D721Med (cell line): ENCODE measurements at regions not wholly inside any gene's neighbourhood (a gene's known extent, or its start where the extent isn't known, plus 50 kb on each side); places are given as distances from the start of the nearest gene placed in this dataset.

Source experiments
- DNase-seq: peaks from one replicate; pipeline ENCODE4 v3.0.0; 2011; ENCODE audit warnings: low spot score; ENCODE audit not compliant: insufficient read length
- FAIRE-seq: peaks from 2 replicates; lab custom pipeline; 2011; peaks lifted over from hg19 to GRCh38; lab: Jason Lieb, UNC
- TF ChIP-seq, protein P1 (sequence below): IDR thresholded peaks from 2 replicates; pipeline ENCODE4 v1.5.1; 2012; ENCODE audit warnings: mild to moderate bottlenecking, control low read depth; ENCODE audit not compliant: insufficient read depth; ENCODE audit errors: missing control alignments

DNA sequence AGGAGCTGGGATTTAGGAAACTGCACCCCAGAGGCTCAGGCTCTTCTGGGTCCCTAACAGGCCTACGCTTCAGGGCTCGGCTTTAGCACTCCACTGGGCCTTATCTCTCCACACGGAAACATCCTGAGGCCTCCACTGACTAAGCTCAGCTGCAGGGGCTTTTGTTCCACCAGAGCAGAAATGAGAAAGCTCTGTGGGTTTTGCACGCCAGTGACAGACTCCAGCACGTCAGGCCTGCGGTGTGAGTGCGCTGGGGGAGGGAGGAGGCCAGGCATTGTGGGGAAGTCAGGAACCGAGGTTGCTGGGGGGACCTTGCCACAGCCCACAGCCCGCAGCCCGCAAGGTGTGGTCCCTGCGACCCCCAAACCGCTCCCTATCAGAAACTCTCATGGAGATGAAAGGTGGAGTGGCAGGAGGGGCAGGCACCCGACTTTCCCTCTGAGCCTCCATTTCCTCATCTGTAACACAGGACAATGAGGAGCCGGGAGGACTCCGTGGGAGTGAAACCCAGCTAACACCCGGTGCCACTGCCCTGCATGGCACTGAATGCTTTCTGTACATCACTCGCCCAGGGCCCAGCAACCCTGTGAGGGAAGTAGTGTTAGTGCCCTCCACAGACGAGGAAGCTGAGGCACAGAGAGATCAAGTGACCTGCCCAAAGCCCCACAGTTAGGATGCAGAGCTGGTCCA is 106.5 kb downstream of the TPRA1 start:
- FAIRE-seq (no peak), DNase-seq (no peak)
- TF ChIP-seq, protein P1, sequence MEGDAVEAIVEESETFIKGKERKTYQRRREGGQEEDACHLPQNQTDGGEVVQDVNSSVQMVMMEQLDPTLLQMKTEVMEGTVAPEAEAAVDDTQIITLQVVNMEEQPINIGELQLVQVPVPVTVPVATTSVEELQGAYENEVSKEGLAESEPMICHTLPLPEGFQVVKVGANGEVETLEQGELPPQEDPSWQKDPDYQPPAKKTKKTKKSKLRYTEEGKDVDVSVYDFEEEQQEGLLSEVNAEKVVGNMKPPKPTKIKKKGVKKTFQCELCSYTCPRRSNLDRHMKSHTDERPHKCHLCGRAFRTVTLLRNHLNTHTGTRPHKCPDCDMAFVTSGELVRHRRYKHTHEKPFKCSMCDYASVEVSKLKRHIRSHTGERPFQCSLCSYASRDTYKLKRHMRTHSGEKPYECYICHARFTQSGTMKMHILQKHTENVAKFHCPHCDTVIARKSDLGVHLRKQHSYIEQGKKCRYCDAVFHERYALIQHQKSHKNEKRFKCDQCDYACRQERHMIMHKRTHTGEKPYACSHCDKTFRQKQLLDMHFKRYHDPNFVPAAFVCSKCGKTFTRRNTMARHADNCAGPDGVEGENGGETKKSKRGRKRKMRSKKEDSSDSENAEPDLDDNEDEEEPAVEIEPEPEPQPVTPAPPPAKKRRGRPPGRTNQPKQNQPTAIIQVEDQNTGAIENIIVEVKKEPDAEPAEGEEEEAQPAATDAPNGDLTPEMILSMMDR, result no peak

DNA sequence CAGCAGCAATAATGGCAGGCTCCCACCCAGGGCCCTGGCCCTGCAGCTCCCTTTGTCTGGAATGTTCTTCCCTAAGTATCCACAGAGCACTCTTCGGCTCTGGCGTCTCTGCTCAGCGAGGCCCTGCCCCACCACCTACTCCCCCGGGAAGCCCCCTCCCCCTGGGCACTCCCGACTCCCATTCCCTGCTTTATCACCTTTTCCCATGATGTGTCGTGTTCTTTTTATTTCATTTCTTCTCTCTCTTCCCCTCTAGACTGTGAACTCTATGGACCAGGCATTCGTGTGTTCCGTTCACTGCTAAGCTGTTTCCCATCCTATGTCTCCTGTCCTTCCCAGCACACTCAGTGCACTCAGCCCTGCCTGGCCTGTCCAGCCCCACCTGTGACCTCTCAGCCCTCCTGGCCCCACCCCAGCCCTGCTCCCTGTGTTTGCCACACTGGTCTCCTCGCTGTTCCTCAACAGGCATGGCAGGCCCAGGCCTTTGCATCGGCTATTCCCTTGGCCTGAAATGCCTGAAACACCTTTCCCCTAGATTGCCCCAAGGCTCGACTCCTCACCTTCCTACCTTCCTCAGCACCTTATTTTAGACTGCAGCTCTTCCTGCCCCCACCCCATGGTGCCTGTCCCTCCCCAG is 107.4 kb downstream of the TPRA1 start:
- no peak for FAIRE-seq
- TF ChIP-seq, protein P1, result no peak
- no peak for DNase-seq

DNA sequence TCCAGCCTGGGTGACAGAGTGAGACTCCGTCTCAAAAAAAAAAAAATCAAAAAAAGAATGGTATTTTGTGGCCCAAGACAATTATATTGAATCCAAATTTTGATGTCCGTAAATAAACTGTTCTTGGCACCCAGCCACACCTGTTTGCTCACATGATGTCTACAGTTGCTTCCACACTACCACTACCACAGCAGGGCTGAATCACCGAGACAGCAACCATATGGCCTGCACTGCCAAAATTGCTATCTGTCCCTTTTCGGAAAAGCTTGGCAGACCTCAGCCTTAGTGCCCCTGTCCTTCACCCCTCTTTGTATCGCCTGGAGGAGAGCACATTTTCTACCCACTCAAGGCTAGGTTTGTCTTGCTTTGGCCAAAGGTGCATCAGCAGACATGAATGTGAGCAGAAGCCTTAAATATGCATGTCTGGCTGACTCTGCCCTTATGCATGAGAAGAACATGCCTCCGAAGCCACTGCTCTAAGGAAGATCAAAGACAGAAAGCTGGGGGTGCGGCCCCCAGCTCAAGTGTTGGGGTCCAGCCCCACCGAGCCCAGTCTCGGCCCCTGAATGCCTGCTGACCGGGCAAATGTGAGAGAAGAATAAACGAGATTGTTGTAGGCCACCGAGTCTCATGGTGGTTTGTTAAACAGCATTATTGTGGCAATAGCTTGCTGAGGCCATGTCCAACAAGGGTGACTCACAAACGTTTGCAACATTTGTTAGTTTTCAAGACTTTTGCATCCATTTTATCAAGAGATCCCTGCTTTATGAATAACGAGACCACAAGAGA is 108.1 kb downstream of the TPRA1 start:
- TF ChIP-seq, protein P1, result no peak
- DNase-seq, result no peak
- no peak for FAIRE-seq

DNA sequence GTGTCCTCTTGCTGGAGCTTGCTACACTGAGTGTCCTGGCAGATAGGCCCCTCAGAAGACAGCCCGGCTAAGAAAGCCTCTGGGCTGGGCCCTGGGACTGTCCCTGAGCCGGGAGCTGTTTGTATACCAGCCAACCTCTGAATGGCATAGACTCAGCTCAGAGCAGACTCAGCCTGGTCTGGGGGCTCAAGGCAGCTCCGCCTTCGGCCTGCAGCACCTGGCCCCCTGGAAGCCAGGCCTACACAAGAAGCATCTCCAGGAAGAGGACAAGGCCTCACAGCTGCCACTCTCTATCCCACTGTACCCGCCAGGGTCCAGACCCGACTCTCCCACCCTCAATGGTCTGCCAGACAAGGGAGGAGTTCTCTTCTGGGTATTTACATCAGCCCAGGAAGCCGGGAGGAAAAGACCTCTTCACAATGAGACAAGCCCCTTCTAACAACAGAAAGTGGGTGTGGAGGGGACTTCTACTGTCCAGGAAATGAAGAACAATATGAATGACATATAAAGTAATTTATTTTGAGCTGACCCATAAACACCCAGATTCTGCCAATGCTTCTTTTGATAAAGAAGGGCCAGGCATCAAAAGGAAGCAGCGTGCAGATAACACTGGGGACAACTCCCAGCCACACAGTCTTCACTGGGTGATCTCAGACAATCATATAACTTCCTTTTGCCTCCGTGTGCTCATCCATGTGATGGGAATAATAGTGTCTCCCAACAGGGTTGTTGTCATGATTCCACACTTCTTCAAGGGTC is 110.2 kb downstream of the TPRA1 start:
- no peak for DNase-seq
- TF ChIP-seq, protein P1, result no peak
- FAIRE-seq, result no peak

DNA sequence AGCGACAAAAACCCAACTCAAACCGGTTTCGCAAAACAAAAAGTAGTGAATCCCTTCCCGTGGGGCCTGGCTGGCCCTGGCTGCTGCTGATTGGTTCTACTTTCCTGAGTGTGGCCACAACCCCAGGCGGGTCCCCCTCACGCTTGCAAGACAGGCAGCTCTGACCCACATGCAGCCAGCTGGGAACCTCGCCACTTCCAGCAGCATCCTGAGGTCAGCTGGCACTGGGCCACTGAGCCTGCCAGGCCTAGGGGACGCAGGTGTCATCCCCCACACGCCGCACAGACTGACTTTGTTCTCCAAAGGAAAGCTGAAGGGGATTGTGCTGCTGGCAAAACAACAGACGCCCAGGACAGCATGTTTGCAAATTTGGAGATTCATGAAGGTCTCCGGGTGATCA is 111.1 kb downstream of the TPRA1 start:
- DNase-seq, result no peak
- TF ChIP-seq, protein P1, result no peak
- no peak for FAIRE-seq

DNA sequence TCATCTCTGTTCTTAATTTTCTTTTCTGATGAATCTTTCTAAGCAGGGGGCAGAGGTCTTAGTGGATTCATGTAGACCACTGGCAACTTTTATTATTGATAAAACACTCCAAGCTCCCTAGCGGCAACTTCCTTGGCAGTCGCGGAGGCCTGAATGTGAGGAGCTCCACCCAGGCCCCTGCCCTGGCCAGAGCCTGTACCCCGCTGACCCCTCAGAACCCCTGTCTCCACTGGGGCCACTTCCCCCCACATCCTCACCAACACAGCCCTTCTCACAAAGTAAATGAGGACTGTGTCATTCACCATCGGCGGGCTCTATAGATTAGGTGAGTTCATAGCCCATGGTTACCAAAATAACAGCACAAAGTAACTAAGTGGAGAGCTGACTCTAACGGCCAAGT is 111.6 kb downstream of the TPRA1 start:
- DNase-seq (no peak), FAIRE-seq (no peak)
- TF ChIP-seq, protein P1, result no peak
